ENCODE measurements at regions not wholly inside any gene's neighbourhood (a gene's known extent, or its start where the extent isn't known, plus 50 kb on each side); places are given as distances from the start of the nearest gene placed in this dataset.
A peak's percentile ranks its signal among the peaks of the same experiment; 100 is the strongest.
"Not testable (repeated sequence)": the region's sequence is repeated elsewhere in the genome, so short reads cannot be mapped to it uniquely, and the experiment has no call there.

DNA sequence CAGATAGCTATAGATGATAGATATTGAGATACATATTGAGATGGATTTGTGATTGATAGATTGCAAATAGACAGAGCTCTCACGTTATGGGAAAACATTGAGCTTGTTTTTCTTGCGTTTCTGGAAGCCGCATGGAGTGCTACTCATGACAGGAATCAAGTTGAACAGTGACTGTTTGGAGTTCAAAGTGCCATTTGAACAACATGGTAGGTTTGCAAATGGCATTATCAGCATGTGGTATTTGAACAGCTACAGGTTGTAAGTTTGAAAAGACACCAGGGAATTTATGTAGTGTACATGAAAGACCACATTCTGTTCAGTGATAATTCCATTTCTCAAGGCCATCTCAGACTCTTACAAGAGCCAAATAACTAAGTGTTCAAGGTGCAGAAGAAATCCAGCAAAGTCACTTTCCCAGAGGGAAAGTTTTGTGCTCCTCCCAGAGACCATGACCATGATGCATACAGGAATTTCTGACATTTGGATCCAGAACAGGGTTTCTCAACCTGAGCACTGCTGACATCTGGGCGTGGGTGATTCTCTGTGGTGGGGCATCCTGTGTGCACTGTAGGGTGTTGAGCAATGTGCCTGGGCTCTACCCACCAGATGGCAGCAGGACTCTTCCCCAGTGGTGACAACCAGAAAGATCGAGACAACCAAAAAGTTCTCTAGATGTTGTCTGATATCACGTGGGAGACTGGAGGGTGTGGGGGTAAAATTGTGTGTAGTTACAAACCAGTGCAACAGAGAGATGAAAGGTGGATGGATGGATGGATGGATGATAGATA, 399.1 kb upstream of the AMELY start:
- Mint-ChIP-seq H3K27ac (peak overlapping the region; percentile 83 to 85), H3K9me3 (peaks cover 0 to 5% of the 10 kb centered on the region in 2 donors), H3K36me3 (peaks cover 10 to 32% of the 10 kb centered on the region in 2 donors)
- ATAC-seq = peak; percentile 95 to 98
- DNase-seq (ENCODE audit: low spot score in 2 of 2) = peak; percentile 36 to 58

DNA sequence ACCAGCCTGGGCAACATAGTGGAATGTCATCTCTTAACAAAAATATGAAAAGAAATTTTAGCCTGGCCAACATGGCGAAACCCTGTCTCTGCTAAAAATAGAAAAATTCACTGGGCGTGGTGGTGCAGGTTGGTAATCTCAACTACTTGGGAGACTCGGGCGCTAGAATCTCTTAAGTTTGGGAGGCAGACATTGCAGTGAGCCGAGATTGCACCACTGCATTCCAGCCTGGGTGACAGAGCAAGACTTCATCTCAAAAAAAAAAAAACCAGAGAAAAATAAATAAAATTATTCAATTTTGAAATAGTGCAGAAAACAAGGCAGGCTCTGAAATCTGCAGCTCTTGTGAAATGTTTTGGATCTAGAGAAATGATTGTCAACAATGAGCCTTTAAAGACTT, 397.3 kb upstream of the AMELY start:
- Mint-ChIP-seq H3K36me3 (peaks cover 18 to 40% of the 10 kb centered on the region in 2 donors), H3K9me3 (peaks cover 0 to 5% of the 10 kb centered on the region in 2 donors), H3K27ac (no peak overlapping the region)
- DNase-seq (ENCODE audit: low spot score in 2 of 2) = no peak
- ATAC-seq = no peak

DNA sequence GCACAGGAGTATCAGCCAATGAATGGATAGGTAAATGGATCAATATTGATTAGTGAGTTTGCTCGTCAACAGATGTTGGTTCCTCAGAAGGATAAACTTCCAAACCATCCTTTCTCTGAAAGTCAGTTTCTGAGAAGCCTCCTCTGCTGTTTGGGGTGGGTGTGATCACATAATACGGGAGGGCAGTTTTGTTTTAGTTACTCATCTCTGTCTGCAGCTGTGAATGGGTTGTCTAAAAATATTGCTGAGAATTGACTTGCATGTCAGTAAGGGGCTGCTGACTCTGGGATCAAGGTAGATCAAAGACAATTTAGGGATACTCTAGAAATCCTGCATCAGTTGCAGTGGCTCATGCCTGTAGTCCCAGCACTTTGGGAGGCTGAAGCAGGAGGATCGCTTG, 390.8 kb upstream of the AMELY start:
- ATAC-seq = peak in 1 of 2 donors; percentile 52
- DNase-seq (ENCODE audit: low spot score in 2 of 2) = no peak
- H3K9me3 Mint-ChIP-seq = no peaks in the 10 kb centered on the region
- H3K36me3 Mint-ChIP-seq = peaks cover 24 to 29% of the 10 kb centered on the region in 2 donors
- peak overlapping the region; percentile 72 to 98 for H3K27ac Mint-ChIP-seq

DNA sequence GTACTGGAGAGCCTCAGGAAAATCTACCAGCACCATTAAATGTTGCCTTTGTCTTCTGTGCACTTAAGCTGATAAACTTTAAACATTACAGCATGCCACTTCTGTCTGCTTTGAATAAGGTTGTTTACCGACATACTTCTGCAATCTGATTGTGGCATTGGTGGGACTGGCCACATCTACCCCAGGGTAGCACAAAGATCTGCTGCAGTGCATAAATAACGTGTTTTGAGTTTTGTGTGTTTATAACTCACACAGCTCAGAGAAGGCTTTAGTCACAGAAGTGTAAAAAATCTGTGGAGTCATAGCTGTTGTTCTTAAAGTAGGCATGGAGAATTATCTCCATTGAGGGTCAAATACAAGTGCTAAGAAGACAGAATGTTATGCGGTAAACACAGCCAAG, 388.4 kb upstream of the AMELY start:
- peak overlapping the region in 1 of 2 donors; percentile 10 for H3K27ac Mint-ChIP-seq
- no peaks in the 10 kb centered on the region for H3K9me3 Mint-ChIP-seq
- peaks cover 17 to 29% of the 10 kb centered on the region in 2 donors for H3K36me3 Mint-ChIP-seq
- DNase-seq (ENCODE audit: low spot score in 2 of 2) (no peak), ATAC-seq (no peak)

DNA sequence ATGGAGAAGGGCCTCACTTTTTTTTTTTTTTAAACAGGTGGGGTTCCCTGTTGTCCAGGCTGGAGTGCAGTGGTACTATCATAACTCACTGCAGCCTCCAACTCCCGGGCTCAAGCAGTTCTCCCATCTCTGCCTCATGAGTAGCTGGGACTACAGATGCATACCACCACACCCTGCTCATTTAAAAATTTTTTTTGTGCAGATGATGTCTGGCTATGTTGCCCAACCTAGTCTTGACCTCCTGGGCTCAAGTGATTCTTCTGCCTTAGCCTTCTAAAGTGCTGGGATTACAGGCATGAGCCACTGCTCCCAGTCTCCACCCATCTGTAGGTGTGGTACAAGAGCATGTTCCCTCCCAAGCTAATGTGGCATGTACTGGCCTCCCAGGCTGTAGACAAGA, 380.6 kb upstream of the AMELY start:
- no peaks in the 10 kb centered on the region for H3K9me3 Mint-ChIP-seq
- H3K27ac Mint-ChIP-seq = no peak overlapping the region
- DNase-seq (ENCODE audit: low spot score in 2 of 2) = no peak
- no peak for ATAC-seq
- H3K36me3 Mint-ChIP-seq = peaks cover 4 to 15% of the 10 kb centered on the region in 2 donors

DNA sequence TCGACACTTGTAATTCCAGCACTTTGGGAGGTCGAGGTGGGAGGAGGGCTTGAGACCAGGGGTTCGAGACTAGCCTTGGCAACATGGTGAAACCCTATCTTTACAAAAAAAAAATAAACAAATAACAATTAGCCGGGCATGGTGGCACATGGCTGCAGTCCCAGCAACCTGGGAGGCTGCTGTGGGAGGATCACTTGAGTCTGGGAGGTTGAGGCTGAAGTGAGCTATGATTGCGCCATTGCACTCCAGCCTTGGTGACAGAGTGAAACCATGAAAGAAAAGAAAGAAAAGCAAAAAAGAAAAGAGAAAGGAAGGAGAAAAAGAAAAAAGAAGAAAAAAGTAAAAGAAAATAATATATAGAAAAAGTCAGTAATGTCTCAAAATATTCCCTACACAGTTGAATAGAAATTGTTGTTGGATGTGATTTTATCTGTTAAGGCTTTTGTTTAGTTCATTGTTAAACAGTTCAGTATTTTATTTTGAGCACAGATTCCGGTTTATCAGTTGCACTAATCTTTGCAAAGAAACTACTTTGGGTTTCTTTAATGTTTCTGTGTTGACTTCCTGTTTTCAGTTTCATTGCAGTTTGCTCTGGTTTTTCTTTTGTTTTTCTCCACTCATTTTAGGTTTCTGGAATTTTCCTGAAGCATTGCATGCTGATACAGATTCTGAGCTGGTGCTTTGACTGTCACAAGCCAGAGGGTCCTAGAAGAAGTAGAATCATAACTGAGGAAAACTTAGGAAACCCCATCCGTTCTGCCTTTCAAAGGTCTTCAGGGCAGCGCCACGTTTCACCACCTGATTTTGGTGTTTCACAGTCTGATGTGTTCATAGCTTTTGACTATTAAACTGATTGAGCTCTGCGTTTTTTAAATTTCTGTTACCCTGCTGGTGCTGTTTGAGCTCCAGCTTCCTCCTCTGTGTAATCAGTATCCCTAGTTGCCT, 378.6 kb upstream of the AMELY start:
- peaks cover 8 to 18% of the 10 kb centered on the region in 2 donors for H3K36me3 Mint-ChIP-seq
- H3K27ac Mint-ChIP-seq = peak overlapping the region; percentile 84 to 87
- ATAC-seq (peak; percentile 48 to 69), DNase-seq (ENCODE audit: low spot score in 2 of 2) (no peak)
- H3K9me3 Mint-ChIP-seq = no peaks in the 10 kb centered on the region

DNA sequence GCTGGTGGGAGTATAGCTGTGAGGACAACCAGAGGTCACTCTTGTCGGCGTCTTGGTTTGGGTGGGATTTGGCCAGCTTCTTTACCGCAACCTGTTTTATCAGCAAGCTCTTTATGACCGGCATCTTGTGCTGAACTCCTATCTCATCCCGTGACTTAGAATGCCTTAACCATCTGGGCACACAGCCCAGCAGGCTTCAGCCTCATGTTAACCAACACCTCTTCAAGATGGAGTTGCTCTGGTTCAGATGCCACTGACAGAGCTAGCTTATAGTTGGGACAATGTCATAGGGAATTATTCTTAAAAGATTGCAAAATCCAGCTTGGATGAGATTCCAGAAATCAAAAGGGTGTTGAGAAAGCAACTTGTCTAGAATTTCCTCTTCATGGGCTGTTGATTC, 377.1 kb upstream of the AMELY start:
- Mint-ChIP-seq H3K36me3 (peaks cover 14 to 23% of the 10 kb centered on the region in 2 donors), H3K27ac (peak overlapping the region; percentile 29 to 61), H3K9me3 (no peaks in the 10 kb centered on the region)
- DNase-seq (ENCODE audit: low spot score in 2 of 2) = no peak
- no peak for ATAC-seq

DNA sequence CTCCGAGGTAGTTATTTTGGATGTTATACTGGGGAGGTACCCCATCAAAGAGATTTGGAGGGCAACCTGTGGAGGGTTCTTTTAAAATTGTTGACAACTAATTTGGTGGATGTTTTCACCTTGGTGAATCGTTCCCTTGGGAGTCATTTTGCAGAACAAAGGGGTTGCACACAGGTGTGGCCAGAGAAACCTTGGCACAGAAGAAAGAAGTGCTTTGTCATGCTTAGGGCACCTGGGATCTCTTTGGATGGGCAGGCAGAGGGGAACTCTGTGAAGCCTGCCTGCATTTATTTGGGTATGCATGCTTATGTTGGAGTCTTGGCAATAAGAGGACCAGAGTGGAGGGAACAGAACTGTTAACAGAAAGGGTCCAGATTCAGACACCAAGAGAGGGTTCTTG, 376.4 kb upstream of the AMELY start:
- not testable (repeated sequence) for H3K27ac Mint-ChIP-seq; ATAC-seq; DNase-seq (ENCODE audit: low spot score in 2 of 2); H3K9me3 Mint-ChIP-seq
- peaks cover 20 to 26% of the 10 kb centered on the region in 2 donors for H3K36me3 Mint-ChIP-seq

DNA sequence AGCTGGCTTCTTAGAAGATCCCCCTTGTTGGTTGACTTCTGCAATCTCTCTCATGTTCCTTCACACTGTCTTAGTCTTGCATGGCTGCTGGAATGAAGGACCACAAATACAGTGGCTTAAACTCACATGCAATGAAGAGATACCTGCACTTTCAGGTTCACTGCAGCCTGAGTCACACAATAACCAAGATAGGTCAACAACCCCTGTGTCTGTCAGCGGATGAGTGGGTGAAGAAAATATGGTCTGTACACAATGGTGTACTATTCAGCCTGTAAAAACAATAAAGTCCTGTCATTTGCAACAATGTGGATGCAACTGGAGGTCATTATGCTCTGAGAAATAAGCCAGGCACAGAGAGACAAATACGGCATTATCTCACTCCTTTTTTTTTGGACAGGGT, 373.8 kb upstream of the AMELY start:
- ATAC-seq = peak in 1 of 2 donors; percentile 26
- peak overlapping the region in 1 of 2 donors; percentile 51 for H3K27ac Mint-ChIP-seq

DNA sequence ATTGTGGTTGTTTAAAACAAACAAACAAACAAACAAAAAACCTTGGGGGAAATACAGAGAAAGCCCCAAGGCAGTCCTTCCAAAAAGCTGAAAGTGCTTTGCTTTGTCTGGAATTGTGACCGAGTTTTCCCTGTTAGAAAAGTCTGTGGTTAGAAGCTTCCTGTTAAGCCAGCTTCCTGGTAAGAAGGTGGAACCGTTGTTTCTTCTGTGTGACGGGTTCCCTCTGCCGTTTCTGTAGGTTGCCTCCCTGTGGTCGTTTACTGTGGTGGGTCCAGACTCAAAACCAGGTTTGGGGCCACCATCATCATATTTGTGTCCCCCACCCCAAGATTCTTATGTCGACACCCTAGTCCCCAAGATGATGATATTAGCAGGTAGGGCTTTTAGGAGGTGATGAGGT, 371.4 kb upstream of the AMELY start:
- DNase-seq (ENCODE audit: low spot score in 2 of 2) = no peak
- no peaks in the 10 kb centered on the region for H3K9me3 Mint-ChIP-seq
- peaks cover 19 to 37% of the 10 kb centered on the region in 2 donors for H3K36me3 Mint-ChIP-seq
- H3K27ac Mint-ChIP-seq = peak overlapping the region; percentile 72 to 81
- no peak for ATAC-seq

More for the DNA sequence above, 373.8 kb upstream of the AMELY start:
- Mint-ChIP-seq H3K9me3 (no peaks in the 10 kb centered on the region), H3K36me3 (peaks cover 20 to 30% of the 10 kb centered on the region in 2 donors)
- DNase-seq (ENCODE audit: low spot score in 2 of 2) = no peak

DNA sequence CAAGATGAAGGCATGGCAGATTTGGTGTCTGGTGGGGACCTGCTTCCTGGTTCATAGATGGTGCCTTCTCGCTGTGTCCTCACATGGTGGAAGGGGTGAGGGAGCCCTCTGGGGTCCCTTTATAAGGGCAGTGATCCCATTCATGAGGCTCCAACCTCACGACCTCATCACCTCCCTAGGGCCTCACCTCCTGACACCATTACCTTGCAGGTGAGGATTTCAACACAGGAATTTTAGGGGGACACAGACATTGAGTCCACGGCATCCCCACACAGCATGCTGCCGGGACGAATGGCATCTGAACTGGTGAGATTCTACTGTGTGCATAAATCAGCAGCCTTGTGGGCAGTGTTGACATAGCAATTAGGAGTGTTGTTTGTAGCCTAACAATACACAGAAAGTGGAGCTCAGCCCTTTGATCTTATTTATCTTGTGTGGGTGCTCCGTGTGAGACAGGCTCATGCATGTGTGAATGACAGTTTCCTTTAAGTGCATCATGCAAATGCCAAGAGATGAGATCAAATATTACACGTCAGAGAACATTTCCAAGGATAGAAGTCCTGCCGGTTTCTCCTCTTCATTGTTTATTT, 368.7 kb upstream of the AMELY start:
- DNase-seq (ENCODE audit: low spot score in 2 of 2) = not testable (repeated sequence)
- peaks cover 24 to 43% of the 10 kb centered on the region in 2 donors for H3K36me3 Mint-ChIP-seq

DNA sequence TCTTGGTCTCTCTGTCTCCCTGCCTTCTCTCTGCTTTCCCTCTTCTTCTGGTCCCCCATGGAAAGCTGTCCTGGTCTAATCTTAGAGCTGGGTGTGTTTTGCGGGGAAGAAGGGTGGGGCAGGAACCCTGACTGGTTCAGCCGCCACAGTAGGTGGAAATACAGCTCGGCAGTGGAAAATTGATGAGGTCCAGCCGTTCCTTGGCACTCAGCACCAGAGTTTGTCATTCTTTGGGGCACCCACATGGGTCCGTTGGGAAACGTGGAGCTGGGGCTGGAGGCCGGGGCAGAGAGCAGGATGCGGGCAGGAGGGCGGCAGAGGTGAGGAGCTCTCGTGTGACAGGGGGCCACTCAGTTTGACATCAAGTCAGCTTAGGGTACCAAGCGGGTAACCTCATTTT, 364.2 kb upstream of the AMELY start:
- ATAC-seq (no peak), DNase-seq (ENCODE audit: low spot score in 2 of 2) (no peak)
- H3K27ac Mint-ChIP-seq = peak overlapping the region; percentile 93
- H3K36me3 Mint-ChIP-seq = peaks cover 18 to 40% of the 10 kb centered on the region in 2 donors
- H3K9me3 Mint-ChIP-seq = no peaks in the 10 kb centered on the region

More for the DNA sequence above, 368.7 kb upstream of the AMELY start:
- peak; percentile 52 to 81 for ATAC-seq
- not testable (repeated sequence) for H3K9me3 Mint-ChIP-seq
- peak overlapping the region; percentile 94 to 95 for H3K27ac Mint-ChIP-seq

DNA sequence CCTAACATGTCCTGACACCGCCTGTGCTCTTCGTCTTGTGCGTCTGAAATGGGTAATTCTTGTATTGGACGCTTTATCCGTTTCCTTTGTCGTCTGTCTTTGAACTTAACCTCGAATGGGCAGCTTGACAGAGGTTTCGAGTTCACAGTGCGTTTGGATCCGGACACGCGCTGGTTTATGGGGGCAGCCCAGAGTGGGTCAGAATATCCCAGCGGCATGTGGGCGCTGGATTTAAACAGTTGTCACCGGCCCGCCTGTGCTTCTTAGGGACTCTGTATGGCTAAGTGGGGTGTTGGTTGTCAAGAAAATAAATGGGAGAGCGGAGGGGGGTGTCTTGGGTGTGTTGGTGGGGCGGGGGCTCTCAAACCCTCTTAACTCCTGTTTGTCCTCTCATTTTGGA, 363.5 kb upstream of the AMELY start:
- DNase-seq (ENCODE audit: low spot score in 2 of 2) (no peak), ATAC-seq (no peak)
- H3K36me3 Mint-ChIP-seq = peaks cover 18 to 40% of the 10 kb centered on the region in 2 donors
- H3K27ac Mint-ChIP-seq = peak overlapping the region; percentile 93
- no peaks in the 10 kb centered on the region for H3K9me3 Mint-ChIP-seq

DNA sequence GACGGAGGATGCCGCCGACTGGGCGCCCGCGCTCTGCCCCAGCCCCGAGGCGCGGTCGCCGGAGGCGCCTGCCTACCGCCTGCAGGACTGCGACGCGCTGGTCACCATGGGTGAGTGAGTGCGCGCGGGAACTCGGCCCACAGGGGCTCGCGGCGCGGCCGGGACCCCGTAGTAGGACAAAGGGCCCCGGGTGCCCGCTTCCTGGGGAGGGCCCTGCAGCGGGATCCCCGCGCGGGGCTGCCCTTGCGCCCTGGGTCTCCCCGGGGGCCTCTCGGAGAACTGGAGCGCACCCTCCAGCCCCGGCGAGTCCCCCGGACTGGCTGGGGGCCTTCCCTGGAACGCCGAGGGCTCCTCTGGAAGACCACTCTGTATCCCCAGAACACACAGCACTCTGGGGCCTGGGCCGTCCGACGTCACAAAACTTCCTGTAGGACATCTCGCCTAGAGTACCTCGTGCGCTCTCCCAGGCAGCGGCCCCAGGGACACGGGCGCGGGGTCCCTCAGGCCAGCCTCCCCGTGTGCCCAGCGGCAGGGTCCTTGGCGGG, 362.9 kb upstream of the AMELY start:
- ATAC-seq = peak; percentile 3 to 16
- peak in 1 of 2 donors; percentile 57 for DNase-seq (ENCODE audit: low spot score in 2 of 2)
- peaks cover 18 to 34% of the 10 kb centered on the region in 2 donors for H3K36me3 Mint-ChIP-seq
- H3K9me3 Mint-ChIP-seq = no peaks in the 10 kb centered on the region
- H3K27ac Mint-ChIP-seq = peak overlapping the region; percentile 93

DNA sequence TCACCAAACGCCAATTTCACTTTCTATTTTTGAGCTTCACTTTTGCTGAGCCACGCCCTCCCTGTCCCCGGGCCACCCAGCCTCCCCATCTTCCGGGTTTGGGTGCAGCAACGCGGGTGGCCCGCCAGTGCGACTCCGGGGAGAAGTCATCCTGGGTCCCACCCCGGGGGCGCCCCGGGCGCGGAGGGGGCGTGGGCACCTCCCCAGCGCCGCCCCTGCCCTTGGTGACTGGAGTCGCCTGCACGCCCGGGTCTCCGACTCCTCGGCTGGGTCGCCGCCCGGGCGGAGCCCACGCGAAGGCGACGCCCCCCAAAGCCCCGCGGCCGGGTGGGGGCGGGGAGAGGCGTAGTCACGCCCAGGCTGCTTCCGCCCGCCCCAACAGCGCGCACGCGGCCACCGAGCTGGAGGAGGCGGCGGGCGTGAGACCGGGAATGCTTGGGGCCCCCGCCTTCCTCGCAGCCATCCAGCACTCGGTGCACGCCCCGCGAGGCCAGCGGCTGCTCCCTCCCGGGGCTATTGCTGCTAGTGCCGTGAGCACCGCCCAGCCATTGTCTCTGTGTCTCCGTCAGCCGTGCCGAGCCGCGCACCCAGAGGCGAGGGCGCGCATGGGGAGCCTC, 362.1 kb upstream of the AMELY start:
- peaks cover 18 to 29% of the 10 kb centered on the region in 2 donors for H3K36me3 Mint-ChIP-seq
- H3K27ac Mint-ChIP-seq = peak overlapping the region; percentile 90 to 98
- ATAC-seq (peak; percentile 83 to 92), DNase-seq (ENCODE audit: low spot score in 2 of 2) (peak; percentile 85 to 87)
- H3K9me3 Mint-ChIP-seq = no peaks in the 10 kb centered on the region
